Testis (tissue), 2 donors: ENCODE measurements at regions not wholly inside any gene's neighbourhood (a gene's known extent, or its start where the extent isn't known, plus 50 kb on each side); places are given as distances from the start of the nearest gene placed in this dataset.

Source experiments
- CTCF ChIP-seq, 3 experiments: fragments of 450-650 bp in 2 of 3; fragments of 200-600 bp in 1 of 3; sonication (generic) in 1 of 3; IDR thresholded peaks; one replicate each; pipeline ENCODE4 v1.5.1; 2016 to 2019; ENCODE audit warnings: antibody characterized with exemption in 3 of 3, mild to moderate bottlenecking in 2 of 3, moderate library complexity in 1 of 3
- POLR2A ChIP-seq: fragments of 450-650 bp; IDR thresholded peaks from one replicate; pipeline ENCODE4 v1.6.1; 2017; ENCODE audit warnings: antibody characterized with exemption, mild to moderate bottlenecking, moderate library complexity

GRCh38 chr2:166786707-166787106, 101.6 kb upstream of the XIRP2 start:
- TF ChIP-seq CTCF (IDR thresholded peaks at IDR 0.05) (no peak), POLR2A (no peak)
